CD4-positive, alpha-beta T cell treated with Interleukin-6 at 100 ng/mL for 8 hours (primary cell): ENCODE measurements at regions not wholly inside any gene's neighbourhood (a gene's known extent, or its start where the extent isn't known, plus 50 kb on each side); places are given as distances from the start of the nearest gene placed in this dataset.
"Not testable (repeated sequence)": the region's sequence is repeated elsewhere in the genome, so short reads cannot be mapped to it uniquely, and the experiment has no call there.

Experiments
- DNase-seq: peaks from one replicate; pipeline ENCODE4 v3.0.0-alpha.2; 2020; ENCODE audit warnings: mixed read lengths, low spot score

DNA sequence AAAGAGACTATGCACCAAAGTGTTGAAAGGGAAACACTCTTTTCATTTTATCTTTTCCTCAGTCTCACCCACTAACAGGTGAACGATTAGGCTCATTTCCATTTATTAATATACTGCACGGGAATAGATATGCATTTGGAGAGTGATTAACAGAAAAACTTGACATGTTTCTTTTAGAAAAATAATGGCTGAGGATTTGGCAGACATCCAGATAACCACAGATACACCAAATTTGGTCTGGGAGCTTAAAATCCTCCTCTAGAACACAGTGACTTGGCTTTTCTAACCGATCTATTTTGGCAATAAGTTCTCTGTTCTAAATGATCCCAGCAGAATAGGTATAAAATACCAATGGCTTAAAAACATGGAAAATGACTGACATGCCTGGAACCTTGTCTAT lies 459.3 kb upstream of the SGO1 start:
- no peak for DNase-seq

DNA sequence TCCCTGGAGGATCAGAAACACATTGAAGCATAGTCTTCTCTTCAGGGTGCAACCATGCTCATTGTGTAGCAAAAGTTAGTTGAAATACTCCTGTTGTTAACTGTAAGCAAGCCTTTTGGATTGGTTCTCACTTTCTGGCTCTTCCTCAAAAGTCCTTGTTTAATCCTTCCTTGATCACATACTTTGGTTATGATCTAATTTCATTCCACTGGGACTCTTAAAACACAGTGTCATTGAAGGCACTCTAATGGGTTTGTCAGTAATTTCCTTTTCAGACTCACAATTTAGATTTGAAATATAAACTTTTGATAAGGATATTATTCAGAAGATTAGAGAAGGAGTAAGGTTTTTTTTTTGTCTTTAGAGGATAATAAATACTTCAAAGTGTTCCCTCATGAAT lies 451.7 kb upstream of the SGO1 start:
- no peak for DNase-seq

DNA sequence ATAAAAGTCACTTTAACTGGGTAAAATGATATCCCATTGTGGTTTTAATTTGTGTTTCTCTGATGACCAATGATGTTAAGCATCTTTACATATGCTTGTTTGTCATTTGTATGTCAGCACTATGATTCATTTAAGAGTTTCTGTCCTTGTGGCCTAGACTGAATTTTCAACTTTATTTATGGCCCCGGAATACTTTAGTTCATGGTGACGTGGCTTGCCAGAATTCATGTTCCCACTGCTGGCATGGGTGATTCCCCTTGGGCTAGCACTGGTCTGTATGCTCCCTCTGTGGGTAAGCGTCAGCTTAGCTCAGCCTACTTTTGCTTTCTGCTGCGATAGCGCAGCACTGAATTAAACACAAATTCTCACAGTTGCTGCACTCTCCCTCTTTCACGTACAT lies 436.3 kb upstream of the SGO1 start:
- DNase-seq = no peak

DNA sequence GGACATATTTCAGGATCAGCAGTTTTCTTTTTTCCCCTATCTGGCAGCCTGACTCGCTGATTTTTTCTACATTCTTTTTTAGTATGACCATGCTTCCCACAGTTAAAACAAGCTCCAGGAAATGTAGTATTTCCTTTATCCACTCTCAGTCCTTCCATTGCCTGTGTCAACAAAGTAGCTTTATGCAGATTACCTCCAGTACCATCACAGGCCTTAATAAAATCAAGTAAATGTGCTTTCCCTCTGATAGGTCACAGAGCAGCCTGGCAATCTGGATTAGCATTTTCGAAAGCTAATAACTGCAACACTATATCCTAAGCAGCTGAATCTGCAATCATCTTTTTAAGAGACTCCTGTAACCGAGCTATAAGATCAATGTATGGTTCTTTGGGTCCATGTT lies 432.6 kb upstream of the SGO1 start:
- DNase-seq = not testable (repeated sequence)

DNA sequence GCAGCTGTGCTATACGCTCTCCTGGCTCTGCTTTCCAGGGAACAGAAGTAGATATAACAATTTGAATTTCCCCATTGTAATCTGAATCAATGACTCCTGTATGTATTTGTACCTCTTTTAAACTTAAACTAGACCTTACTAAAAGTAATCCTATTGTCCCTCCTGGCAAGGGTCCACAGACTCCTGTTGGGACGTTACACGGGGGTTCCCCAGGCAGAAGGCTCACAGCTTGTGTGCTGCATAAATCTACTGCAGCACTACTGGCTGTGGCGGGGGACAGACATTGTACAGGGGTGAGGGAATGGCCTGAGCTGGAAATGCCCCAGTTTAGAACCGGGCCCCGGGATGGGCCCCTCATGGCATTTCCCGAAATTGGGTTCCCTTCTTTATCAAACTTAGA lies 432.2 kb upstream of the SGO1 start:
- DNase-seq = not testable (repeated sequence)

DNA sequence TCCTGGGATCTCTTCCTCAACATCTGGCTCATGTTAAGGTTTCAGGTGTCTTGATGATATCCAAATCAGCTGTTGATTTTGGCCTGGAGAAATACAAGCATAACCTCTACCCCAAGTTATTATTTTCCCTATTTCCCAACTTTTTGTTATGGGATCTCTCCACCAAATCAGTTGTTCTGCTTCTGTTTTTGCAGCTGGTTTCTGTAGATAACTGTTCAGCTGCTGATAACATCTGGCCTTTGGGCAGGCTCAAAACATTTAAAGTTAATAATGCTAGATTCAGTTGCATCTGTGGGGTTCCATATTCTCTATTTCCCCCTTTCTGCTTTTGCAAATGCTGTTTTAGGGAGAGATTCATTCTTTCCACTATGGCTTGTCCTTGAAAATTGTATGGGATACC lies 430.0 kb upstream of the SGO1 start:
- not testable (repeated sequence) for DNase-seq

DNA sequence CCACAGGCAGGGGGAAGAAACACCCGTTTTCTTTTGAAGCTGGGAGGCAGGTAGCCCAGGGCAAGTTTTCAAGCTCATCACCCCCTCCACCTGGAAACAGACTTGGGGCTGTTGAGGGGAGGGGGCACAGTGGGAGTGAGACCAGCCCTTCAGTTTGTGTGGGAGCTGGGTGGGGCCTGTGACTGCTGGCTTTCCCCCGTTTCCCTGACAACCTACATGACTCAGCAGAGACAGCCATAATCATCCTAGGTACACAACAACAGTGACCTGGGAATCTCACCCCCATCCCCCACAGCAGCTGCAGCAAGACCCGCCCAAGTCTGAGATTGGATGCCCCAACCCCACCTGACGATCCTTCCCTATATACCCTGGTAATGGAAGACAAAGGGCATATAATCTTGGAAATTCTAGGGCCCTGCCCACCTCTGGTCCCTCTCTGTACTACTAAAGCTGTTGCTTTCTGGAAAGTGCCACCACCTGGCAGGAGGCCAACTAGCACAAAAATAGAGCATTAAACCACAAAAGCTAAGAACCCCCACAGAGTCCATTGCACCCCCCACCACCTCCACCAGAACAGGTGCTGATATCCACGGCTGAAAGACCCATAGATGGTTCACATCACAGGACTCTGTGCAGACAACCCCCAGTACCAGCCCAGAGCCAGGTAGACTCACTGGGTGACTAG lies 422.2 kb upstream of the SGO1 start:
- DNase-seq = no peak

DNA sequence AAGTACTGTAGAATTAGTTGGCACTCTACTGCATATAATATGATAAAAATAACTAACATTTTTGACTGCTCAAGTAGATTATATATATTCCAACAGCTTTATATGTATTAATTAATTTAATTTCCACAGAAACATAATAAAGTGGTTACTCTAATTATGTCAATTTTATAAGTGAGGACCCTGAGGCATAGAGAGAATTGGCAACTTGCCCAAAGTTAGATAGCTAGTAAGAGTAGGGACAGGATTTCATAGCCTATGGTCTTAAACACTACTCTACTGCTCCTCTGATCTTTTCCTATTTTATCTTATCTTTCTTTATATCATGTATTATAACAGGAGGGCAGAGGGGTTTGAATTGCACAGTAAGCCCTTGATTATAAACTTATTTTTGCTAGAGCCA lies 418.7 kb upstream of the SGO1 start:
- DNase-seq = no peak

DNA sequence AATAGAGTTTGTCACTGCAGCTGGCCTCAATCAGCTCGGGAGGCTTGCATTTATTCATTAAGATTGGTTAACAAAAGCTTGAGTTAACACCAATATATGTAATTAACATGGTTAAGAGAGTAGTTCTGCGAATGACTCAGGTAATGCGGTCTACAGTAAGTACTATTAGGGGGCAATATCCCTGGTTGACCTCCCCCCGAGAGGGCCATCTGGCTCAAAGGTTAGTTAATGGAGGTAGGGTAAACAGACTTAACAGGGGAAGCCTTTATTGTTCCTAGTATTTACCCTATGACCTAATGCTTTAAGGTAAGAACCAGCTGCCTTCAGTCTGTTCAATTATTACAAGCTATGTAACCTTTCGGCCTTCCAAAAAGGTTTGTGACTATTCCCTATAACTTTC lies 403.3 kb upstream of the SGO1 start:
- DNase-seq = no peak

DNA sequence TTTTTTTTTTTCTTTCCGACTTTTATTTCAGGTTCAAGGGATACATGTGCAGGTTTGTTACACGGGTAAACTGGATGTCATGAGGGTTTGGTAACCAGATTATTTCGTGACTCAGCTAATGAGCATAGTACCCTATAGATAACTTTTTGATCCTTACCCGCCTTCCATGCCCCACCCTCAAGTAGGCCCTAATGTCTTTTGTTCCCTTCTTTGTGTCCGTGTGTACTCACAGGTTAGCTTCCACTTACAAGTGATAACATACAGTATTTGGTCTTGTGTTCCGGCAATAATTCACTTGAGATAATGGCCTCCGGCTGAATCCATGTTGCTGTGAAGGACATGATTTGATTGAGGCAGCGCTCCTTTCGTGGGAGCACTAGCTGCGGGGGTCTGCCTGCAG lies 402.8 kb upstream of the SGO1 start:
- no peak for DNase-seq

DNA sequence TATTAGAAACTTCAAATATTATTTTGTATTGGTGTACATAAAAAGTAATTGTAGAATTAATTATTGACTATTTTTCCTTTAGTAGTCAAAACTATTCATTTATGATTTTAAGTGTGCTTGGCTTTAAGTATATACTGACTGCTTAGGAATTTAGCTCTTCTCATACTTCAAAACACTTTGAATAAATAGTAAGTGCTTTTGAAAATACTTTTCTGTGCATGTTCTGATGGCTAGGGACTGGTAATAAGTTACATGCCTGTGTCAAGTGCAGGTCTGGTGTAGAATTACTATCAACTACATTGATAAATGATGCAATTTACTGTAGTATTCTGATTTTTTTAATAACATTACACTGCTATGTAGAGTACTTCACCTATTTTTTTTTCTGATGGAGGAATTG lies 397.6 kb upstream of the SGO1 start:
- DNase-seq = no peak

DNA sequence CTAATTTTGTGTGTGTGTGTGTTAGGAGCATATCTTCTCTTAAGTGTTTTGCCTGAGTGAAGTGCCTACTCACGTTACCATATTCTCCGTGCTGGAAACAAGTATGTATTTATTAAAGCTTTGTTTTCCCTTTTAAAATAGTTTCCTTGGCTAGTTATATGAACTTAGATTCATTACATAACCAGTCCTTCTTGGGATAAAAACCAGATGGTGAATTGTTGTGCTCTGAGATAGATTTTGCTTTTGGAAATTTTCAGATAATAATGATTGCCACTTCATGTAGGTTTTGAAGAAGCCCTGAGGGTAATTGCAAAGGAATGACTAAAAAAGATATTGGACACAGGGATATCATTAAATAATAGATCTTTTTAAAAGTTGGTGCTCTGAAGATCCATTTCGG lies 390.2 kb upstream of the SGO1 start:
- DNase-seq = no peak

DNA sequence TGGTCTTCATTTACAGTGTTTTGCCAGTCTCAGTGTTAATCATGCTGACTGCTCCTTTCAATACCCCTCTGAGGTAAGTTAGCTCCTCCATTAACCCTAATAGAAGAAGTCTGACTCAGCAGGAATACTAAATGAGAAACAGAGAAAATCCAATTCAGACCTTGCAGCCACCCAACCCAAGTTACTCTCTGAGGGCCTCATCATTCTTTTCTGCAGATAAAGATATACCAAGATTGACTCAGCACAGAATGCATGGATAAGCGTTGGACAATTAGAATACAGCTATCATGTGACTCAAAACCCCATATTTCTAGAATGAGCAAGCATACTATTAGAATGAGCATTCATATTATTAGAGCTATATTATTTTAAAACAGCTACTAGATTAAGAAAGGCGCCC lies 389.1 kb upstream of the SGO1 start:
- no peak for DNase-seq

DNA sequence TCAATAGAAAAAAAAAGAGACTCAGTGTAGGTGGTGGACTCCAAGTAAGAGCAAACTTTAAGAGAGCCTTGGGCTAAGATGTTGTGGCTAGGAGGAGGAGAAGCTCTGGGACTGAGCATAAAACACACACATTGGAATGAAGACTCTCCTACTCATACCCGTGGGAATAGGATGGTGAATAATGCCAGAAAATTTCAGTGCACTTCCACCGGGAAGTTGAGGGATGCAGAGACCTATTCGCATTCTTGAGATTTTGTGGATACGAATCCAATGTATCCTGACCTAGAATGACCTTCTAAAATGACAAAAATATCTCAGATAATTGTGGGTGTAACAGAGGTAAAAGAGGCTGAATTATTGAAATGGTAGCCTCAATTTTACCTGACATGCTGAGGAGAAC lies 388.7 kb upstream of the SGO1 start:
- no peak for DNase-seq

DNA sequence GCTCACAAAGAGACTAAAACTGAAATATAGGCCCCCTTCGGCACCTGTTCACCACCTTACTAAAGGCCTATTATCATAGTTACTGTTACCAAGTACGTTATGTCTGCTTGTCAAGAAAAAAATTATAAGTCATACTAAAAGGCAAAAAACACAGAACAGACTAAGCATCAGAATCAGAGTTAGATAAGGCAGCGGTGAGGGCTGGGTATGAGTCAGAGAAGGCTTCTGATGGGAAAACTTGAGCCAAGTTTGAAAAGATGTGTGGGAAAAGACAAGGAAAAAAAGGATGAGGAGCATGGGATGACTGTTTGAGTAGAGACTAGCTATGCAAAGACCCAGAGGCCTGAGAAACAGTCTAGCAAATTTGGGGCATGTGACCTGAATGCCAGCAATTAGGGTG lies 387.2 kb upstream of the SGO1 start:
- no peak for DNase-seq

DNA sequence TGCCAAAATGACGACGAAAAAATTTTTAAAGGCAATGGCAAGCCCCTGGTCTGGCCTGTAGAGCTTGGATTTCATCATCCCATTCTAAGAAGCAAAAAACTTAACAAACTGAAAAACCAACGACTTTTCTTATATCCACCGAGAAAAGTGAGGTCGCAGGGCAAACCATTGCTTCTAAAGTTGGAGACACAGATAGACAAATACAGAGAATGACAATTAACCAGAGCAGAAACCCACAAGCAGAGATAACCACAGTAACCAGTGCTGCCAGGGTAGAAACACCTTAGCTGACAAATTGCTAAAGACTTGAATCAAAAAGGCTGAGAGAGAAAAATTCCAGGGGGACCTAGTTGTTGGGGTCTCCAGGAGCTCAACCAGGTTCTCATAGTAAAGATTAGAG lies 386.5 kb upstream of the SGO1 start:
- no peak for DNase-seq

DNA sequence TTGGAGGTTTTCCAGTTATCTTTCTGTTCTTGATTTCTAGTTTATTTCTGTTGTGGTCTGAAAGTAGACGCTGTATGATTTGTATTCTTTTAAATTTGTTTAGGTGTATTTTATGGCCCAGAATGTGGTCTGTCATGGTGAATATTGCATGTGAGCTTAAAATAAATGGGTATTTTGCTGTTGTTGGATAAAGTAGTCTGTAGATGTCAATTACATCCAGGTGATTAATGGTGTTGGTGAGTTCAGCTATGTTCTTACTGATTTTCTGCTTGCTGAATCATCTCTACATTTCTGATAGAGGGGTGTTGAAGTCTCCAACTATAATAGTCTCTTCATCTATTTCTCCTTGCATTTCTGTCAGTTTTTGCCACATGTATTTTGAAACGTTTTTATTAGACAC lies 383.3 kb upstream of the SGO1 start:
- no peak for DNase-seq

DNA sequence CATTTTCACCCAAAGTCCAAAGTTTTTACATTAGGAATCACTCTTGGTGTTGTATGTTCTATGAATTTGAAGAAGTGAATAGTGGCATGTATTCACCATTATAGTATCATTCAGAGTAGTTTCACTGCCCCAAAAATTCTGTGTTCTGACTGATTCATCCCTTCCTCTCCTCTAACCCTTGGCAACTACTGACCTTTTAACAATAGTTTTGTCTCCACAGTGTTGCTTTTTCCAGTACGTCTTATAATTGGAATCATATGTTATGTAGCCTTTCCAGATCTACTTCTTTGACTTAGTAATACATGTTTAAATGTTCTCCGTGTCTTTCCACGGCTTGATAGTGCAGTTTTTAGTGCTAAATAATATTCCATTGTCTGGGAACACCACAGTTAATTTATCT lies 379.0 kb upstream of the SGO1 start:
- DNase-seq = no peak

DNA sequence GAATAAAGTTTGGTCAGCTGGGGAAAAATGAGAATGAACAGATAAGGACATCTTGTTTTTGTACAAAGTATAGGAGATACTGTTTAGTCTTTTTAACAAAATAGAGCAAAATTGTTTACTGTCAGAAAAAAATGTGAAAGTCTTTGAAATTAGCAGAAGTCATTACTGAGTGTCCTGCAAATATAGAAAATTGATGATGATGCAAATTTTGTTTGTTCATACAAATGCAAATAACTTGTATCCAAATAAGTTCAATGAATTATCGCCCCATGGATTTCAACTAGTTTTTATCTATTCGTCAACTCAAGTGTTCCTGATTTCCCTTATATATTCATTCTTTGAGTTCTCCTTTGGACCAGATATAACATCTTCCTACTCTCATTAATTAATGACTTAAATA lies 378.0 kb upstream of the SGO1 start:
- no peak for DNase-seq

DNA sequence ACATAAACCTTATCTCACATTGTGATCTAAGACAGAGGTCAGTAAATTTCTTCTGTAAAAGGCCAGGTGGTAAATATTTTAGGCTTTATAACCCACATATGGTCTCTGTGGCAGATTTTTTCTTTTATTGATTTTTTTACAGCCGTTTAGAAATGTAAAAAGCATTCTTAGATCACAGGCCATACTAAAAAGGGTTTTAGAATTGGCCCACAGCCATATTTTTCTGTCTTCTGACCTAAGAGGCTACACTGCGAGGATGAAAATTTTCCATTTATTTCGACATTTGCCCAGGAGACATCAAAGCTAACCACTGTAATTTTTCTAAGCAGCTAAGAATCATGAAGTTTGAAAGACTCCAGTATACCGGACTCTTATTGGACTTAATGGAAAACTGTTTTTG lies 377.2 kb upstream of the SGO1 start:
- DNase-seq = no peak

DNA sequence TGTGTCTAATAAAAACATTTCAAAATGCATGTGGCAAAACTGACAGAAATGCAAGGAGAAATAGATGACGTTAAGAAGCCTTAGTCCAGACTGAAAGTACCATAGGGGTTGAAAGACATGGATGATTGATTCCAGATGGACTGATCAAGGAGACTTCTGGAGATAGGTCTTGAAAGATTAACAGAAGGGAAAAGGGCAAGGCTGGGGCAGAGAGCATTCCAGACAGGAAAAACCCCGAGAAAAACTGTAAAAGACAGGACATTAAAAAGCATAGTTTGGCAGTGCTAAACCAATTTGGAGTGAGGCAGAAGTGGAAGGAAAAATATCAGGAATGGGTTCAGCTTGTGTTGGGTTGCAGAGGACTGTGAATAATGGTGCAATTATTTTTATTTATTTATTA lies 375.2 kb upstream of the SGO1 start:
- DNase-seq = no peak

DNA sequence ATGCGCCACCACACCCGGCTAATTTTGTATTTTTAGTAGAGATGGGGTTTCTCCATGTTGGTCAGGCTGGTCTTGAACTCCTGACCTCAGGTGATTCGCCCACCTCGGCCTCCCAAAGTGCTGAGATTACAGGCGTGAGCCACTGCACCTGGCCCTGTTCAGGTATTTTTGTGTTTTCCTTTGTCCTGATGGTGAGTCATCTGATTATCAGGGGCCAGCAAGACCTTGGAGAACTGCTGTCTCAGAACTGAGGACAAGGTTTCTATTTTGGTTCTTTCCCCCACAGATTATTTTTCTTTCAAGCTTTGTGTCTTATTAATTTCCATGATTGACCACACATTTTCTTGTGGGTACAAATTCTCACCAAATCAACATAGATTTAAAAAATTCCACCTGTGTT lies 374.4 kb upstream of the SGO1 start:
- not testable (repeated sequence) for DNase-seq

DNA sequence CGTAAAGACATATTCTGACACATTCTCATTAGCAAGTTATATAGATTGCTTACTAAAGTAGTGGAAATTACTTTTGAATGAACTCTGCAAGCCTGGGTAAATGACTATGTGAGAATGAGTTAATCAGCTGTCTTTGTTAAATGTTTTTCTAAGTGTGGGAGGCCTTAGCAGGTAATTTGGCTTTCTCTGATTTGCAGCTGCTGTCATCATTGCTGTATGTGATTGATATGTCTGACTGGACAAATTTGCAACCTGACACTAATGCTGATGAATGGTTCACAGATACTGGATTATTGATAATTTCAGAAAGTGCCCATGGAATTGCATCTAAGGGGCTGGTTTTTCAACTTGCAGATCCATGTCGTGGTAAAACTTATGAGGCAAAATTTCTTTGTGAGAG lies 372.2 kb upstream of the SGO1 start:
- DNase-seq = no peak

DNA sequence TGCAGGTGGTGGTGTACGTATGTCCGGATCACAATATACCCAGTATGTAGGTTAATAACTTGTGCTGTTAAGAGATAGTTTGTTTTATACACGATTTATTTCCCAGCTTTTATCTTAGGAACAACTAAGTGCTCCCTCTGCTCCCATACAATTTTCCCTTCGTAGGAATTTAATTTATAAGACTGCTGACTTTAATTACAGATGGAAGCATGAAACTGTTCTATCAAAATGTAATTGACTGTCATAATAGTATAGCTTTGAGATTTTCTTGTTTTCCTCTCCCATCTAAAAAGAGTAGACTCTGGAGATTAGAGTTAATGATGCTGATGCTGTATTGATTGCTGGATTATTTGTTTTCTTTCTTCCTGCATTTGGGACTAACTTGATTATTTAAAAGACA lies 370.7 kb upstream of the SGO1 start:
- no peak for DNase-seq
